SKM-1 (cell line): ENCODE measurements at regions not wholly inside any gene's neighbourhood (a gene's known extent, or its start where the extent isn't known, plus 50 kb on each side); places are given as distances from the start of the nearest gene placed in this dataset.

Experiments
- DNase-seq: peaks from one replicate; lab custom pipeline; 2025; ENCODE audit not compliant: unreplicated experiment; lab: John Stamatoyannopoulos, UW

- DNase-seq, result no peak
Measured at GRCh38 chr18:34633368-34633767, 76.7 kb upstream of the DTNA start.

DNA sequence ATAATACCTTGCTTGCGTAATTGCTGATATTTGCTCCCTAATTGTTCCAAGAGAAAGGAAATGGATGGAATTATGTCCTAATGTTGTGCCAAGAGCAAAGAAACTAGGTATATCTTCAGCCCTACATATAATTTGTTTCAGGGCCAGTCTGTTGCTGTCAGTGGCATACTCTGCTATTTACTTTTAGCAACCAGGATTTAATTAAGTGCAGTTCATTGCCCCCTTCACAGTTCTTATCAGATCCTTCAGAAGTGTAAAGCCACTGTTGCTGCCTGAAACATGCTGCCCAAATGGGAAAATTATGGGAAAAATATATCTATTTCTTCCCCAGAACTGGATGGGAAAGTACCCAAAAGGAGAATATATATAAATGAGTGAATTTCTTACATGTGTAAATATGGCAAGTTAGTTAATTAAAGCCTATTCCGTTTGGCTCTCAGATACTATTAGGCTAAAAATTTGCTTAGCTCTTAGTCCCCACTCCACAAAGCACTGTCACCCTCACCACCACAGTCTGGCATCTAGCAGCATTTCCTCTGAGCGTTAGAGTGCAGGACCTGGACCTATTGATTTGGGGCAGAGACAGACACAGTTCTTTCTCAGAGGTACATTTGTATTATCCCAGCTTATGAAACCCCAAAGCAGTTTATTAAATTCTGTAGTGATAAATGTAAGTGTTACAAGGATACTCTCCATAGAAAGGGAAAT, 72.8 kb upstream of the DTNA start:
- no peak for DNase-seq

DNA sequence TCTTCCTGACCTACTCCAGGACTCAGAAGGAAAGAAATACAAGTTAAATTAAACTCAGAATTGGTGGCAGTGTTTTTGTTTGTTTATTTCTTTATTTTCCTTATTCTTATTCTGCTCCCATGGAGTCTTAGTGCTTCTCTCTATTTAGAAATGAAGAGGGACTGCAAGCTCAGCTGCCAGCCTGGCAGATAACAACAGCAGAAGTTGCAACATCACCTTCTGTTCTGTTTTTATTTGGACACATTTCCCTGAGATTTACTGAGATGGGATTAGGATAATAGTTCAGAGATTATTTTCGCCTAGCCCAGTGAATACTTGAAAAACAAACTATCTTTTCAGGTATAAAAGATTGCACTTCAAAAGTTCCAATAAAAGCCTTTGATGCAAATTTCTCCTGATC, 70.4 kb upstream of the DTNA start:
- no peak for DNase-seq

GRCh38 chr18:34640276-34640675, 69.8 kb upstream of the DTNA start:
- no peak for DNase-seq

DNA sequence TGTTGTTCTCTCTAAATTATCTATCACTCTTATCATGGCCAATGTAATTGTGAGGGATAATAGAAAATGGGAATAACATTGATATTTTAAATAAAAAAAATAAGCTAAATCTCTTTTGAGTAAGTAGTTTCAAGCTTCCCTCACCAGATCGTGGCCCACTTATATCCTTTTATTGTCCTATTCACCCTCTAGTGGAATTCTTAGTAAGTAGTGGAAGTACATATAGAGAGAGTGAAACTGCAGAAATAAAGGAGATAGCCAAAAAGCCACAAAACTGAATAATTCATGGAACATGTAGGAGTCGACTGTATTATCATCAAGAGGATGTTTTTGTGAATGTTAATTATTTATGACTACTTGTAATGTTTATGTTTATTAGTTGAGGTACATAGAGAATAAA, 66.1 kb upstream of the DTNA start:
- DNase-seq, result no peak

GRCh38 chr18:34647251-34647650, 62.8 kb upstream of the DTNA start:
- DNase-seq, result no peak

DNA sequence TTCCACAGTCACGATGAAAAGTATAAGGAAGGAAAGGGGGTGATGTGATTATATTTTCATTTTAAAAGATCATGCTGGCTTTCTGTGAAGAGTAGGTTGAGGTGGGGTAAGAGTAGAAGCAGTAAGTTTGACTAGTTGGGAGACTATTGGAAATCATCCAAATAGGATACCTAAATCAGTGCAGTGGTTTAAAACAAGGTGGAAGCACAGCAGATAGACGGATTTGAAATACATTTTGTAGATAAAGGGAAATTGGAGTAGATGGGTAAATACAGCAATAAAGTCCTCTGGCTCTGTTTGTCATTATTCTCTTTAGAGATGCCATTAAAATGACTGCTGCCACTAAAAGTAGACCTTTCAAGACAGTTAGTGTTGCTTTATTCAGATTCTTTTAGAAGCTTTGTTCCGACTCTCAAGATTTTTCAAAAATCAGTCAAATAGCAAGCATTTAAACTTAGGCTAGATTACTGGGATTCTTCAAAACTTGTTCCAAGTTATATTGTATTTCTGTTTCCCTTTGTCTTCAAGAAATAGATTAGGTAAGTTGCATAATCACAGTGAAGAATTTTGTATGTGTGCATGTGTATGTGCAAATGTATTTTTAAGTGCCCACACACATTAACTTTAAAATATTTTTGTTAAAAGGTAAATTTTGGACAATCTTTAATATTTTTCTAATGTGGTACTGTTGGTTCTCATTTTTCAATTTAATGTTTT, 61.7 kb upstream of the DTNA start:
- DNase-seq, result no peak

GRCh38 chr18:34649080-34649479, 61.0 kb upstream of the DTNA start:
- peak; percentile 22 for DNase-seq

- DNase-seq, result no peak
Measured at GRCh38 chr18:34650121-34650545, 60.0 kb upstream of the DTNA start.

DNA sequence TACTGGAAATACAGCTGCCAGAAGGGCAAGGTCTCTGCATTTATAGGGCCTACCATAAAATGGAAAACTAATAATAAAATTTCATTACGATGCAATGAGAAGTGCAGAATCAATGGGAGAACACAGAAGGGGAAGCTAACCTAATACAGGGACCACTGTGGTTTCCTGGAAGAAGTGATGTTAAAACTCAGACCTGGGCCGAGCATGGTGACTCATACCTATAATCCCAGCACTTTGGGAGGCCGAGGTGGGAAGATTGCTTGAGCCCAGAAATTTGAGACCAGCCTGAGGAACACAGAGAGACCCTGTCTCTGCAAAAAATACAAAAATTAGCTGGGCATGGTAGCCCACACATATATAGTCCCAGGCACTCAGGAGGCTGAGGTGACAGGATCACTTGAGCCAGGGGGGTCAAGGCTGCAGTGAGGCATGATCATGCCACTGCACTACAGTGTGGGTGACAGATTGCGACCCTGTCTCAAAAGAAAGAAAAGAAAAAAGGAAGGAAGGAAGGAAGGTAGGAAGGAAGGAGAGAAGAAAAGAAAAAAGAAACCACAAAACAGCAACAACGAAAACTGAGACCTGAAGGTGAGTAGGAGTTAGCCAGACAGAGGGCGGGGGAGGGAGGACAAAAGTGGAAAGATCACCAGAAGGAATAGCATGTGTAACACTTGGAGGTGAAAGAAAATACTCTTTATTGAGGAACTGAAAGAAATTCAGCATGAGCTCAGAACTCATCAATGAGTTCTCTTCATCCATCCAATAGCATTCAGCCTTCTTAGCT, 58.3 kb upstream of the DTNA start:
- no peak for DNase-seq

DNA sequence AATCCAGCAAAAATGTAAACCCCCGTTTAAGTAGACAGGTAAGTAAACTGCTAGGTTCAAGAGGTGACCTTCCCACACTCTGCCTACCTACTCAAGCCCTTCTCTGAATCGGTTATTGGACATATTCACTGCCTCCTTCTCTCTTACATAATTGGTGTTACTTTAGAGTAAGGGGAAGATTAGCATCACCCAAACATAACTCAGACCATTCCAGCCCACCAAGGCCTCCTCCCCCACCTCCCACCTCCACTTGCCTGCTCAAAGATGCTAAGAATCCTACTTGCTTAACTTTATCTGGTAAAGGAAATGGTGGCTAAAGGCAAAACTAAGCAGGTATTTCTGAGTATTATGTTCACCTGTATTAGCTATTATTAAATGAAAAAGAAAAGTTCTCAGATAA, 55.0 kb upstream of the DTNA start:
- no peak for DNase-seq

DNA sequence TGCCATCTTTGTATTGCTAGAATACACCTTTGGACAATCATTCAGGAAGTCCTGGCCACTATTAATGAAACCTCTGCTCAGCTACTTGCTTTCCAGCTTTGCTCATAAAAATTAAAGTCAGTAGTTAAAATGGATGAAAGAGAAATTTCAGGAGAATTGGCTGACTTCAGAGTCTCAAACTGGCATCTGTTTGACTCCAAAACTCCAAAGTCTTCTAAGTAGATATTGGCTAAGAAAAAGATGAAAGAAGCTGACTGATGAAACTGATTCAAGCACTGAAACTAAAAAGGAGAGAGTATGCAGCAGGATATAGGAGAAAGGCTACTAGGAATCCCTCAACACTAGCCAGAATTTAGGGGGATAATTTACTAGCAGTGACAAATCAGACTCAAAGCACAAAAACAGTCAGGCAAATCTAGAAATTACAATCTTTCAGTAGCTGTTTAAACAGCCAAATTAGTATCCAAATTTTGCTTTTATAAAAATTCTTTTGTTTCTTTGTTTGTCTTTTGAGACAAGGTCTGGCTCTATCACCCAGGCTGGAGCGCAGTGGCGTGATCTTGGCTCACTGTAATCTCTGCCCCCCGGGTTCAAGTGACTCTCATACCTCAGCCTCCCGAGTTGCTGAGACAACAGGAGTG, 52.1 kb upstream of the DTNA start:
- no peak for DNase-seq

DNA sequence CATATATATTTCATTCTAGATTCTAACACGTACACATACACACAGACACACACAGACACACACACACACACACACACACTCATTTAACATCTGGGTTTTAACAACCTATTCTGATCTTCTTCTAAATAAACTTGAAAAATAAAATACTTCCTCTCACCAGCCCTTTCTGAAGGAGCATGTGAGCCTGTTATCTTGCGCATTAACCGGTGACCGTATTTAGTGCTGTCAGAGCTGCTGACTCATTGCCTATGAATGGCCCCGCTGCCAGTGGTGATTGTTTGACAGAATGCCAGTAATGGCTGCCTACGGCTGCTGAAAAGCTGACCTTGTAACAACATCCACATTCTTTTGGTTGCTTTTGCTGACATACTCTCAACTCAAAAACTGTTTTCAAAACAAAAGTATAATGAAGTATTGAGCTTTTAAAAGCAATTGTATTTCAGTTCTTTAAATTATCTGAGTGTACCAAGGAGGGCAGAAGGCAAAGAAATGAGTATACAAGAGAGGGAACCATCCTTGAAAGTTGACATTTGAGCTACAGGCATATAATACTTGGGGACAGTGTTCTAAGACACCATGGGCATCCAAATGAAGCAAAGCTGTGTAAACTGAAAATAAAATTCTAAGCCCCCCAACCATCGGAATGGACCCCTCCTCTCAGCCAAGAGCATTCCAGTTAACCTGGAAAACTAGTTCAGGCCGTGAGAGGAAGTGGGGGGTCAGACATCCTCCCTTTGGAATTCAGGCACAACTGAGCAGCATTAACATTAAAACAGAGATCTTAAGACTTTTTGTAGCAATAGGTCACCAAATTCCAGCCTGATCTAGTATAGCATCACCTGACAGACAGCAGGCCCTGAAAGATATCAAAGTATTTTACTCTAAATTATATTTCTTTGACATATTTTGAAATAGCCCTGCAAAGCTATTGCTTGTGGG, 50.2 kb upstream of the DTNA start:
- no peak for DNase-seq
